K562 (cell line): ENCODE measurements at regions not wholly inside any gene's neighbourhood (a gene's known extent, or its start where the extent isn't known, plus 50 kb on each side); places are given as distances from the start of the nearest gene placed in this dataset.

ENCODE experiments used
- CBFB ChIP-seq: sonication (generic); formaldehyde crosslinking; IDR thresholded peaks from 2 replicates; pipeline ENCODE4 v1.4.0; 2020; ENCODE audit warnings: mild to moderate bottlenecking, missing genetic modification reagents
- CTCF ChIP-seq, 3 experiments: IDR thresholded peaks in 2 of 3; conservative IDR thresholded peaks in 1 of 3; 2 replicates each; pipeline ENCODE4 v1.5.1; 2011 to 2012; ENCODE audit warnings: low read length in 3 of 3, mild to moderate bottlenecking in 3 of 3, control low read depth in 2 of 3, improper control_type of control experiment in 1 of 3, inconsistent platforms in 1 of 3, low read depth in 1 of 3, mixed read lengths in 1 of 3, moderate library complexity in 1 of 3; ENCODE audit not compliant: insufficient read depth in 2 of 3
- L3MBTL2 ChIP-seq: fragments of 450-650 bp; IDR thresholded peaks from 2 replicates; pipeline ENCODE4 v1.6.1; 2016; ENCODE audit warnings: mild to moderate bottlenecking, moderate library complexity
- MXI1 ChIP-seq: IDR thresholded peaks from 2 replicates; pipeline ENCODE4 v1.6.1; 2011; ENCODE audit warnings: low read depth, mild to moderate bottlenecking, improper control_type of control experiment, low read length
- MYC ChIP-seq, 2 experiments: fragments of 250-450 bp in 1 of 2; sonication (Bioruptor Pico) in 1 of 2; IDR thresholded peaks; 2 replicates each; pipeline versions ENCODE4 v1.5.1 to v1.6.1; 2012 to 2021; ENCODE audit warnings: low read depth in 2 of 2, borderline replicate concordance in 1 of 2, improper control_type of control experiment in 1 of 2, low read length in 1 of 2, mild to moderate bottlenecking in 1 of 2, moderate library complexity in 1 of 2
- NFATC3 ChIP-seq: fragments of 450-650 bp; IDR thresholded peaks from 2 replicates; pipeline ENCODE4 v1.6.1; 2017; ENCODE audit warnings: mild to moderate bottlenecking
- PKNOX1 ChIP-seq: fragments of 450-650 bp; IDR thresholded peaks from 2 replicates; pipeline ENCODE4 v1.6.1; 2016
- TEAD4 ChIP-seq, 2 experiments: sonication (generic) in 1 of 2; formaldehyde crosslinking in 1 of 2; IDR thresholded peaks; 2 replicates each; pipeline versions ENCODE4 v1.6.1 to v1.8.0; 2012 to 2022; ENCODE audit warnings: borderline replicate concordance in 1 of 2, inconsistent platforms in 1 of 2, low read length in 1 of 2, mild to moderate bottlenecking in 1 of 2, missing genetic modification reagents in 1 of 2
- ZBTB26 ChIP-seq: fragments of 450-650 bp; formaldehyde crosslinking; IDR thresholded peaks from 2 replicates; pipeline ENCODE4 v1.4.0; 2022; ENCODE audit warnings: missing genetic modification characterization
- ZNF146 ChIP-seq: IDR thresholded peaks from one replicate; pipeline ENCODE4 v1.6.1; 2018; ENCODE audit warnings: missing compliant biosample characterization; ENCODE audit not compliant: unreplicated experiment
- ZNF583 ChIP-seq: fragments of 250-450 bp; sonication (Bioruptor Pico); IDR thresholded peaks from 2 replicates; pipeline ENCODE4 v1.4.0; 2020
- ZZZ3 ChIP-seq: fragments of 450-650 bp; IDR thresholded peaks from 2 replicates; pipeline ENCODE4 v1.6.1; 2016; ENCODE audit warnings: antibody characterized with exemption, mild to moderate bottlenecking, moderate library complexity

GRCh38 chr17:70947215-70947614 lies 777.9 kb downstream of the KCNJ2 start:
- no peak for TF ChIP-seq ZZZ3
- no peak for TF ChIP-seq PKNOX1
- TF ChIP-seq ZNF146 (CRISPR knock-in tag), result no peak
- no peak for TF ChIP-seq CBFB (CRISPR knock-in tag)
- TF ChIP-seq NFATC3, result no peak
- TF ChIP-seq L3MBTL2, result no peak
- no peak for TF ChIP-seq ZNF583
- TF ChIP-seq ZBTB26, result no peak
- TF ChIP-seq TEAD4 (IDR thresholded peaks at IDR 0.05; ENCODE audit: low read length), result no peak
- no peak for TF ChIP-seq TEAD4 (CRISPR knock-in tag; IDR thresholded peaks at IDR 0.05; ENCODE audit: borderline replicate concordance)
- no peak for TF ChIP-seq MXI1
- no peak for TF ChIP-seq CTCF (IDR thresholded peaks at IDR 0.05 in 2 of 3, conservative IDR thresholded peaks at IDR 0.05 in 1 of 3; ENCODE audit: insufficient read depth in 2 of 3, low read depth in 1 of 3, low read length in 3 of 3)
- TF ChIP-seq MYC (IDR thresholded peaks at IDR 0.05; ENCODE audit: low read depth, low read length), result no peak
- no peak for TF ChIP-seq MYC (CRISPR knock-in tag; IDR thresholded peaks at IDR 0.05; ENCODE audit: borderline replicate concordance, low read depth)
